ENCODE measurements at regions not wholly inside any gene's neighbourhood (a gene's known extent, or its start where the extent isn't known, plus 50 kb on each side); places are given as distances from the start of the nearest gene placed in this dataset.

DNA sequence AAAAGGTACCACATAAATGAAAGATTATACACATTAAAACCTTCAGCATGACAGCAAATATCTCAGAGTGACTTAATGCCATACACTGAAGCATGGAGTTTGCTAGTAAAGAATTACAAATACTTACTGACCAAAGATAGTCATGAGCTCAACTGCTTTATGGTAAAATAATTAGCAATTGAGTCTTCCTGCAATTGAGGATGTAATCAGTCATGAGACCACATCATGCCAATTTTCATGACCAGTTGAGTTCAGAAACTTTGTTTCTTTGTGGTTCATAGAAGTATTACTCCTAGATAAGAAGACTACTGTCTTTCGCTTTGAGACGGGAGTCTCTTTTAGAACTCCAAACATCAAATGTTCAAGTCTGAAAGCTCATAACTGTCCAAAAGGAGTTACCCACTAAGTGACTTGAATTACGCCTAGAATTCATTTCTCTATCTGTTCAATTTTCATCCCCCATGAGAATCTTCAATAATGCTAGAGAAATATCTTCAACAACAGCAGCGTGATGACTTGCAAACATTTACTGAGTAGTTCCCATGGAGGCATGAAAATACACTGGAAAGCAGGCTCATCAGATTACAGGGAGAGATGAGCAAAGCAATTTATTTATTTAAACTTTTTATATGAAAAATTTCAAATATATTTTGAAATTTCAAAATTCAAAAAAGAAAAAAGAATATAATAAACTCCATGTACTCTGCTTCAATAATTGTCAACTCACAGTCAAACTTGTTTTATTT is 120.0 kb downstream of the BTG1 start:
- TF ChIP-seq POLR2A (IDR thresholded peaks at IDR 0.05) (no peak), POLR2AphosphoS5 (IDR thresholded peaks at IDR 0.05) (no peak)
